Body of pancreas (tissue), 4 donors: ENCODE measurements at regions not wholly inside any gene's neighbourhood (a gene's known extent, or its start where the extent isn't known, plus 50 kb on each side); places are given as distances from the start of the nearest gene placed in this dataset.

Source experiments
- CTCF ChIP-seq, 7 experiments: fragments of 450-650 bp in 4 of 7; fragments of 200-600 bp in 3 of 7; sonication (generic) in 3 of 7; IDR thresholded peaks; one replicate each; pipeline ENCODE4 v1.5.1; 2016 to 2019; ENCODE audit warnings: antibody characterized with exemption in 7 of 7
- POLR2A ChIP-seq, 3 donors: fragments of 450-650 bp; IDR thresholded peaks; one replicate each; pipeline ENCODE4 v1.6.1; 2016; ENCODE audit warnings: antibody characterized with exemption in 3 of 3, mild to moderate bottlenecking in 2 of 3

GRCh38 chr3:34808287-34808686, 831.0 kb upstream of the ARPP21 start:
- TF ChIP-seq POLR2A (IDR thresholded peaks at IDR 0.05): no peak
- no peak for TF ChIP-seq CTCF (IDR thresholded peaks at IDR 0.05)
